Osteocyte (in vitro differentiated cells): ENCODE measurements at regions not wholly inside any gene's neighbourhood (a gene's known extent, or its start where the extent isn't known, plus 50 kb on each side); places are given as distances from the start of the nearest gene placed in this dataset.
"Not testable (repeated sequence)": the region's sequence is repeated elsewhere in the genome, so short reads cannot be mapped to it uniquely, and the experiment has no call there.

Source experiments
- DNase-seq: peaks from one replicate; pipeline ENCODE4 v3.0.0; 2021; ENCODE audit warnings: mixed read lengths; ENCODE audit not compliant: unreplicated experiment; ENCODE audit errors: extremely low spot score
- H3K27ac Mint-ChIP-seq: one replicate; pipeline ENCODE4 v1.8.0; 2021; ENCODE audit warnings: mild to moderate bottlenecking, mixed read lengths; ENCODE audit not compliant: unreplicated experiment
- H3K27me3 Mint-ChIP-seq: one replicate; pipeline ENCODE4 v1.8.0; 2021; ENCODE audit warnings: mixed read lengths; ENCODE audit not compliant: unreplicated experiment
- H3K36me3 Mint-ChIP-seq: one replicate; pipeline ENCODE4 v1.8.0; 2021; ENCODE audit warnings: mixed read lengths; ENCODE audit not compliant: unreplicated experiment
- H3K4me1 Mint-ChIP-seq: one replicate; pipeline ENCODE4 v1.8.0; 2021; ENCODE audit warnings: mixed read lengths; ENCODE audit not compliant: unreplicated experiment
- H3K4me3 Mint-ChIP-seq: one replicate; pipeline ENCODE4 v1.8.0; 2021; ENCODE audit warnings: mild to moderate bottlenecking, moderate library complexity, mixed read lengths; ENCODE audit not compliant: unreplicated experiment
- H3K9me3 Mint-ChIP-seq: one replicate; pipeline ENCODE4 v1.8.0; 2021; ENCODE audit warnings: mixed read lengths; ENCODE audit not compliant: unreplicated experiment
- CTCF ChIP-seq: fragments of 200-600 bp; sonication (generic); IDR thresholded peaks from 2 replicates; pipeline ENCODE4 v1.5.0; 2021; ENCODE audit warnings: antibody characterized with exemption, mild to moderate bottlenecking, moderate library complexity

- TF ChIP-seq CTCF, result no peak
- no peak for DNase-seq
- H3K4me1 Mint-ChIP-seq, result peaks cover 5% of the 10 kb centered on the region
- H3K36me3 Mint-ChIP-seq, result no peaks in the 10 kb centered on the region
- no peak overlapping the region for H3K27ac Mint-ChIP-seq
- H3K27me3 Mint-ChIP-seq, result no peaks in the 10 kb centered on the region
- no peak overlapping the region for H3K4me3 Mint-ChIP-seq
- no peaks in the 10 kb centered on the region for H3K9me3 Mint-ChIP-seq
Measured at GRCh38 chr20:40006168-40006860, 682.7 kb downstream of the MAFB start.

- not testable (repeated sequence) for H3K9me3 Mint-ChIP-seq, H3K27ac Mint-ChIP-seq, H3K27me3 Mint-ChIP-seq, DNase-seq, H3K4me1 Mint-ChIP-seq, H3K36me3 Mint-ChIP-seq, H3K4me3 Mint-ChIP-seq
Measured at GRCh38 chr20:40004092-40004491, 684.9 kb downstream of the MAFB start.

- Mint-ChIP-seq H3K9me3 (peaks cover 19% of the 10 kb centered on the region), H3K27me3 (peaks cover 4% of the 10 kb centered on the region), H3K4me3 (no peak overlapping the region), H3K4me1 (peaks cover 4% of the 10 kb centered on the region), H3K36me3 (peaks cover 11% of the 10 kb centered on the region), H3K27ac (no peak overlapping the region)
- no peak for TF ChIP-seq CTCF
- no peak for DNase-seq
Measured at GRCh38 chr20:39993742-39994141, 695.3 kb downstream of the MAFB start.

GRCh38 chr20:39990692-39991091, 698.3 kb downstream of the MAFB start:
- peaks cover 15% of the 10 kb centered on the region for H3K9me3 Mint-ChIP-seq
- no peak for DNase-seq
- H3K27ac Mint-ChIP-seq, result no peak overlapping the region
- peaks cover 18% of the 10 kb centered on the region for H3K4me1 Mint-ChIP-seq
- peaks cover 4% of the 10 kb centered on the region for H3K27me3 Mint-ChIP-seq
- peaks cover 11% of the 10 kb centered on the region for H3K36me3 Mint-ChIP-seq
- TF ChIP-seq CTCF, result no peak
- no peak overlapping the region for H3K4me3 Mint-ChIP-seq

- no peak overlapping the region for H3K4me3 Mint-ChIP-seq
- H3K27ac Mint-ChIP-seq, result no peak overlapping the region
- no peaks in the 10 kb centered on the region for H3K27me3 Mint-ChIP-seq
- no peak for DNase-seq
- peaks cover 20% of the 10 kb centered on the region for H3K4me1 Mint-ChIP-seq
- H3K9me3 Mint-ChIP-seq, result peaks cover 15% of the 10 kb centered on the region
- H3K36me3 Mint-ChIP-seq, result peaks cover 11% of the 10 kb centered on the region
- no peak for TF ChIP-seq CTCF
Measured at GRCh38 chr20:39988991-39989390, 700.0 kb downstream of the MAFB start.
